ENCODE measurements at regions not wholly inside any gene's neighbourhood (a gene's known extent, or its start where the extent isn't known, plus 50 kb on each side); places are given as distances from the start of the nearest gene placed in this dataset.

- intact Hi-C loops (cut with micrococcal nuclease): no loop called here
- POLR2A ChIA-PET: no interaction called here
- H3K4me1 Mint-ChIP-seq (ENCODE audit: low read depth): no peaks in the 10 kb centered on the region
- H3K36me3 Mint-ChIP-seq (ENCODE audit: low read depth): no peaks in the 10 kb centered on the region
- H3K4me3 Mint-ChIP-seq: no peak overlapping the region
- TF ChIP-seq CTCF (IDR thresholded peaks at IDR 0.05): no peak
- ATAC-seq (no peak), DNase-seq (no peak)
- CTCF ChIA-PET: no interaction called here
- no peaks in the 10 kb centered on the region for H3K27me3 Mint-ChIP-seq
- no peak overlapping the region for H3K27ac Mint-ChIP-seq
- no peaks in the 10 kb centered on the region for H3K9me3 Mint-ChIP-seq
Measured at GRCh38 chrX:95626748-95627147, 1057.9 kb upstream of the DIAPH2 start.

- CTCF ChIA-PET: no interaction called here
- H3K27me3 Mint-ChIP-seq: no peaks in the 10 kb centered on the region
- no peaks in the 10 kb centered on the region for H3K9me3 Mint-ChIP-seq
- POLR2A ChIA-PET: no interaction called here
- TF ChIP-seq CTCF (IDR thresholded peaks at IDR 0.05): no peak
- DNase-seq: no peak
- no peak for ATAC-seq
- no peaks in the 10 kb centered on the region for H3K36me3 Mint-ChIP-seq (ENCODE audit: low read depth)
- H3K4me3 Mint-ChIP-seq: no peak overlapping the region
- no peak overlapping the region for H3K27ac Mint-ChIP-seq
- intact Hi-C loops (cut with micrococcal nuclease): no loop called here
- no peaks in the 10 kb centered on the region for H3K4me1 Mint-ChIP-seq (ENCODE audit: low read depth)
Measured at GRCh38 chrX:95628796-95629195, 1055.8 kb upstream of the DIAPH2 start.

- Mint-ChIP-seq H3K27me3 (no peaks in the 10 kb centered on the region), H3K36me3 (ENCODE audit: low read depth) (no peaks in the 10 kb centered on the region), H3K4me3 (no peak overlapping the region), H3K4me1 (ENCODE audit: low read depth) (no peaks in the 10 kb centered on the region), H3K27ac (no peak overlapping the region), H3K9me3 (no peaks in the 10 kb centered on the region)
- POLR2A ChIA-PET: no interaction called here
- TF ChIP-seq CTCF (IDR thresholded peaks at IDR 0.05): no peak
- intact Hi-C loops (cut with micrococcal nuclease): no loop called here
- CTCF ChIA-PET: no interaction called here
- no peak for DNase-seq
- no peak for ATAC-seq
Measured at GRCh38 chrX:95629737-95630136, 1054.9 kb upstream of the DIAPH2 start.

- no peak for DNase-seq
- no peaks in the 10 kb centered on the region for H3K36me3 Mint-ChIP-seq (ENCODE audit: low read depth)
- ChIA-PET CTCF (no interaction called here), POLR2A (no interaction called here)
- TF ChIP-seq CTCF (IDR thresholded peaks at IDR 0.05): no peak
- H3K4me3 Mint-ChIP-seq: no peak overlapping the region
- H3K4me1 Mint-ChIP-seq (ENCODE audit: low read depth): no peaks in the 10 kb centered on the region
- no peak overlapping the region for H3K27ac Mint-ChIP-seq
- ATAC-seq: no peak
- intact Hi-C loops (cut with micrococcal nuclease): no loop called here
- H3K27me3 Mint-ChIP-seq: no peaks in the 10 kb centered on the region
- H3K9me3 Mint-ChIP-seq: peaks cover 2% of the 10 kb centered on the region
Measured at GRCh38 chrX:95640226-95640625, 1044.4 kb upstream of the DIAPH2 start.

GRCh38 chrX:95645738-95646137 lies 1038.9 kb upstream of the DIAPH2 start:
- DNase-seq: no peak
- Mint-ChIP-seq H3K27me3 (no peaks in the 10 kb centered on the region), H3K36me3 (ENCODE audit: low read depth) (no peaks in the 10 kb centered on the region), H3K4me3 (no peak overlapping the region), H3K9me3 (no peaks in the 10 kb centered on the region), H3K27ac (no peak overlapping the region), H3K4me1 (ENCODE audit: low read depth) (no peaks in the 10 kb centered on the region)
- intact Hi-C loops (cut with micrococcal nuclease): no loop called here
- CTCF ChIA-PET: no interaction called here
- POLR2A ChIA-PET: no interaction called here
- TF ChIP-seq CTCF (IDR thresholded peaks at IDR 0.05): no peak
- no peak for ATAC-seq

All from activated CD8-positive, alpha-beta T cell treated with anti-CD3 and anti-CD28 coated beads for 36 hours (primary cell).